Endothelial cell of umbilical vein (primary cell): ENCODE measurements at regions not wholly inside any gene's neighbourhood (a gene's known extent, or its start where the extent isn't known, plus 50 kb on each side); places are given as distances from the start of the nearest gene placed in this dataset.

Source experiments
- BruUV-seq: library from RNA; stranded (reverse); fragments of 400-500 nt; replicated peaks from 2 replicates; lab custom pipeline; 2021; lab: Mats Ljungman, UMichigan
- CTCF ChIA-PET: fragments of 300-600, 350-600 bp; sonication (Branson Sonifier 250); formaldehyde crosslinking; loops from one replicate; lab custom pipeline; 2021; ENCODE audit warnings: antibody characterized with exemption, inconsistent platforms; lab: Charles Lee
- POLR2A ChIA-PET: fragments of 300-600, 350-600 bp; sonication (Branson Sonifier 250); formaldehyde crosslinking; loops from one replicate; lab custom pipeline; 2021; ENCODE audit warnings: antibody characterized with exemption, inconsistent platforms; lab: Charles Lee
- DNase-seq: peaks from one replicate; pipeline ENCODE4 v3.0.0-alpha.2; 2011; ENCODE audit warnings: low read depth, low spot score
- FAIRE-seq: peaks from 2 replicates; lab custom pipeline; 2011; peaks lifted over from hg19 to GRCh38; lab: Jason Lieb, UNC
- H2AFZ ChIP-seq: 2 replicates; pipeline ENCODE4 v1.6.0; 2012; ENCODE audit warnings: low read depth, low read length, control low read depth, inconsistent platforms
- H3K27ac ChIP-seq: 2 replicates; pipeline ENCODE4 v1.5.1; 2011; ENCODE audit warnings: low read depth, mild to moderate bottlenecking, control low read depth, low read length, moderate library complexity; ENCODE audit not compliant: insufficient read depth
- H3K27me3 ChIP-seq, 2 experiments: 2 replicates each; pipeline versions ENCODE4 v1.6.0 to v1.6.1; 2011; ENCODE audit warnings: low read length in 2 of 2, mixed read lengths in 1 of 2; ENCODE audit not compliant: control insufficient read depth in 2 of 2, insufficient read depth in 2 of 2
- H3K36me3 ChIP-seq, 2 experiments: 2 replicates in 1 of 2; 3 replicates in 1 of 2; pipeline ENCODE4 v1.5.1; 2011; ENCODE audit warnings: low read length in 2 of 2, mild to moderate bottlenecking in 1 of 2, moderate library complexity in 1 of 2; ENCODE audit not compliant: control insufficient read depth in 2 of 2, insufficient read depth in 2 of 2; ENCODE audit errors: extremely low read depth in 1 of 2
- H3K4me1 ChIP-seq: 3 replicates; pipeline ENCODE4 v1.5.1; 2011; ENCODE audit warnings: mild to moderate bottlenecking, low read length; ENCODE audit not compliant: control insufficient read depth, insufficient read depth; ENCODE audit errors: extremely low read depth
- H3K4me2 ChIP-seq: 2 replicates; pipeline ENCODE4 v1.6.1; 2011; ENCODE audit warnings: low read length, control low read depth, mixed read lengths; ENCODE audit not compliant: insufficient read depth
- H3K4me3 ChIP-seq, 3 experiments: fragments of 200-600 bp in 1 of 3; sonication (generic), shearing (Covaris generic) in 1 of 3; replicated peaks in 1 of 3; 2 replicates each; pipeline ENCODE4 v1.5.1; 2011 to 2016; ENCODE audit warnings: control low read depth in 3 of 3, low read length in 3 of 3, mild to moderate bottlenecking in 2 of 3, inconsistent platforms in 1 of 3, low read depth in 1 of 3, moderate library complexity in 1 of 3; ENCODE audit not compliant: insufficient read depth in 1 of 3
- H3K79me2 ChIP-seq: 2 replicates; pipeline ENCODE4 v1.6.0; 2012; ENCODE audit warnings: low read length, inconsistent platforms; ENCODE audit not compliant: control insufficient read depth, insufficient read depth
- H3K9ac ChIP-seq: replicated peaks from 2 replicates; pipeline ENCODE3; 2011; ENCODE audit warnings: low read length, control low read depth; ENCODE audit not compliant: insufficient read depth; ENCODE audit errors: extremely low read depth
- H3K9me1 ChIP-seq: replicated peaks from 3 replicates; pipeline ENCODE4 v1.6.0; 2011; ENCODE audit warnings: mild to moderate bottlenecking, low read length; ENCODE audit not compliant: control insufficient read depth, insufficient read depth; ENCODE audit errors: extremely low read depth
- H3K9me3 ChIP-seq: replicated peaks from 2 replicates; pipeline ENCODE4 v1.5.1; 2012; ENCODE audit warnings: low read length, inconsistent platforms; ENCODE audit not compliant: control insufficient read depth, insufficient read depth
- H4K20me1 ChIP-seq: replicated peaks from 2 replicates; pipeline ENCODE3; 2011; ENCODE audit warnings: mild to moderate bottlenecking, low read length; ENCODE audit not compliant: control insufficient read depth, insufficient read depth; ENCODE audit errors: extremely low read depth
- CTCF ChIP-seq, 2 donors: IDR thresholded peaks; 1 replicate in 1 of 2; 2 replicates in 1 of 2; pipeline ENCODE4 v1.5.1; 2011; ENCODE audit warnings: low read length in 2 of 2, mild to moderate bottlenecking in 2 of 2, moderate library complexity in 2 of 2, control low read depth in 1 of 2, inconsistent platforms in 1 of 2, low read depth in 1 of 2; ENCODE audit not compliant: insufficient read depth in 1 of 2; ENCODE audit errors: extremely low read depth in 1 of 2
- EZH2 ChIP-seq: IDR thresholded peaks from 2 replicates; pipeline ENCODE4 v1.6.1; 2012; ENCODE audit warnings: borderline replicate concordance, low read depth, mild to moderate bottlenecking, moderate library complexity, low read length, inconsistent platforms; ENCODE audit not compliant: severe bottlenecking
- FOS ChIP-seq: IDR thresholded peaks from 2 replicates; pipeline ENCODE4 v1.6.1; 2011; ENCODE audit warnings: mild to moderate bottlenecking, low read length, moderate library complexity, borderline replicate concordance; ENCODE audit not compliant: insufficient read depth
- GATA2 ChIP-seq: IDR thresholded peaks from 2 replicates; pipeline ENCODE4 v1.7.0; 2011; ENCODE audit warnings: low read depth, mild to moderate bottlenecking, moderate library complexity, mixed read lengths, low read length; ENCODE audit not compliant: insufficient read length, insufficient read depth
- JUN ChIP-seq: IDR thresholded peaks from 2 replicates; pipeline ENCODE4 v1.6.1; 2011; ENCODE audit warnings: borderline replicate concordance, low read depth; ENCODE audit not compliant: insufficient read length, insufficient read depth
- MAX ChIP-seq: IDR thresholded peaks from 2 replicates; pipeline ENCODE4 v1.6.1; 2011; ENCODE audit not compliant: insufficient read depth, insufficient read length
- MYC ChIP-seq: IDR thresholded peaks from one replicate; pipeline ENCODE4 v1.6.1; 2011; ENCODE audit warnings: mild to moderate bottlenecking, low read depth, low read length
- POLR2A ChIP-seq: IDR thresholded peaks from 2 replicates; pipeline ENCODE4 v1.6.1; 2012; ENCODE audit warnings: low read depth, mild to moderate bottlenecking, control low read depth, low read length
- POLR2AphosphoS5 ChIP-seq: IDR thresholded peaks from 2 replicates; pipeline ENCODE4 v1.6.1; 2012; ENCODE audit warnings: low read depth, mild to moderate bottlenecking, control low read depth, low read length, moderate library complexity; ENCODE audit not compliant: insufficient read depth
- dilution Hi-C: fragments of 300-500 bp; cut with MboI; formaldehyde crosslinking; loops from one replicate; pipeline ENCODE4 v1.15.0; 2019; ENCODE audit warnings: low sequenced_read_pairs; ENCODE audit not compliant: extremely low pct_ligation_motif_present
- intact Hi-C: fragments of 100-400 bp; cut with micrococcal nuclease; formaldehyde crosslinking; loops from one replicate; pipeline ENCODE4 v1.10.0; 2022

- Histone ChIP-seq H3K27me3 (peaks cover 13 to 23% of the 10 kb centered on the region in 2 experiments), H3K9me1 (no peaks in the 10 kb centered on the region), H3K9ac (no peak overlapping the region), H3K27ac (no peak overlapping the region), H3K4me1 (no peaks in the 10 kb centered on the region), H3K36me3 (no peaks in the 10 kb centered on the region), H3K79me2 (no peaks in the 10 kb centered on the region), H3K4me3 (no peak overlapping the region), H3K4me2 (no peak overlapping the region), H3K9me3 (no peaks in the 10 kb centered on the region), H2AFZ (no peak overlapping the region), H4K20me1 (no peaks in the 10 kb centered on the region)
- no TSS peak for BruUV-seq
- DNase-seq = no peak
- intact Hi-C loops = no loop called here
- ChIA-PET CTCF (no interaction called here), POLR2A (interaction anchor here (0.6 kb wide), 1 partner anchor 178 kb away, joined by 3 read pairs; no protein-coding TSS in a partner anchor)
- no peak for FAIRE-seq
- no peak for TF ChIP-seq FOS
- no peak for TF ChIP-seq CTCF (IDR thresholded peaks at IDR 0.05; ENCODE audit: extremely low read depth in 1 of 2, insufficient read depth in 1 of 2, low read depth in 1 of 2, low read length in 2 of 2)
- no peak for TF ChIP-seq MAX
- no peak for TF ChIP-seq POLR2A
- no peak for TF ChIP-seq GATA2
- TF ChIP-seq POLR2AphosphoS5 = no peak
- no peak for TF ChIP-seq JUN
- TF ChIP-seq MYC = no peak
- TF ChIP-seq EZH2 = no peak
- dilution Hi-C loops = no loop called here
Observed at GRCh38 chr2:226644399-226644865, 155.2 kb downstream of the IRS1 start.
